ENCODE measurements at regions not wholly inside any gene's neighbourhood (a gene's known extent, or its start where the extent isn't known, plus 50 kb on each side); places are given as distances from the start of the nearest gene placed in this dataset.

DNA sequence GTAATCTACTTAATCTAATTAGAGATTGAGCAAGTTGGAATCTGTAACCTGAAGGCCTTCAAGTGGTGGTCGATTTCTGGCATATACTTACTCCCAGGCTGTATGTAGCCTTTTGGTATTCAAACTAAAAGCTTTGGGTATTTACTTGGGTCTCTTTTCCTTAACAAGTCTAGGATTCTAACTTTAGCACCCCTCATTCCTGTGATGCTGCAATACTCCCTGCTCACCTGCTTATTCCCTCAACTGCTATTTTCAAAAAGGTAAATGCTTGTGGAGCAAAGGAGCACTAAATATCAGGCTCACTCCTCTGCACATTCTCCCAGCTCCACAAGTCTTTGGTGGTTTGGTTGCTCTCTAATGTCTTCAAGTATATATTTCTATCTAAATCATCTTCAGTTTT is 68.0 kb upstream of the CYYR1 start:
- no peak for DNase-seq

DNA sequence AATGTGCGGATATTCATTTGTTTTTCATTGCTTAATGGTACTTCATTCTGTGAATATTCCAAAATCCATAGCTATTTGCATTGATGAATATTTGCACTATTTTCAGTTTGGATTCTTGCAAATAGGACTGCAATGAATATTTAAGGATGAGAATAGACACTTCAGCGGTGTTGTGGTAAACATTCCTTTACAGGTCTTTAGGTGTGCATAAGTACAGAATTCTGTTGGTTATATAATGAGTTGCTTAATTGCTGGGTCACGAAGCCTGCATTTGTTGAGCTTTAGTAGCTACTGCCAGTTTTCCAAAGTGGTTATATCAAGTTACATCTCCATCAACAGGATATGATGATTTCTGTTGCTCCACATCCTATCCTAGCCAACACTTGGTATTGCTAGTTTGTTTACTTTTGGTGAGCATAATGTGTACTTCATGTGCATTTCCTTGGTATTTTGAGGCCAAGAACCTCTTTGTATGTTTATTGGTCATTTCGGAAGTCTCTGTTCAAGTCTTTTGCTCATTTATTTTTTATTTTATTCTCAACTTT is 64.2 kb upstream of the CYYR1 start:
- no peak for DNase-seq

DNA sequence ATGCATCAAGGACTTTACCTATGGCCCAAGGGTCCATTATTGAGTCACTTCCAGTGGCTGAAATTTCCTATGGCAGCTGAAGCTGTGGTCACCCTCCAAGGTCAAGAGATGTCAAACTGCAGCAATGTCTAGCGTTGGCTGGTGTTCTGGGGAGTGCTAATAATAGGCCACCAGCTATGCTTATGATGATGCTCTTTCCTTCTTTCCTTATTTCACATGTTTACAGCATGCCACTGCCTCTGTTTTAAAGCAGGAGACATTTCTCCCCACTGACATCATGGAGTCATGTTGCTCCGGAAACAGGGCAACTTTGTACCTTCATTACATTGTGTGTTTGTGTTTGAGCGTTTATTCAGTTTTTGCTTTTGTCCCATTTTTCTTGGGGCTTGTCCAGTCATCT is 62.6 kb upstream of the CYYR1 start:
- DNase-seq: no peak

DNA sequence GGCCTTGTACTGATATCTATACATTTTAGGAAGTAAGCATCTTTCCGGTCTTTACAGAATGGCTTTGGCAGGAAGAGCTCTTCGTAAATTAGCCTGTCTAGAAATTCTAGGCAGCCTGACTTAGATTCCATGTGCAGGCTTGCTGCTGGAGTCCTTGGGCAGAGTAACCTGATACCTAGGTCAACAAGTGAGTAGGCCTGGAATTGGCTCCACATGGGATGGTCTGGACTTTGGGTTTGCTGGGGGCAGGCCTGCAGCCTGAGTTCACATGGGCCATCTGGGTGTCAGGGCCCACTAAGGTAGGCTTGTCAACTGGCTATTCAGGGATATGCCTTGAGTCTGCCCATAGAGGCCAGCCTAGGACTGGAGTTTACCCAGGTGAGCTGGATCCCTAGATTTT is 59.6 kb upstream of the CYYR1 start:
- DNase-seq: no peak

DNA sequence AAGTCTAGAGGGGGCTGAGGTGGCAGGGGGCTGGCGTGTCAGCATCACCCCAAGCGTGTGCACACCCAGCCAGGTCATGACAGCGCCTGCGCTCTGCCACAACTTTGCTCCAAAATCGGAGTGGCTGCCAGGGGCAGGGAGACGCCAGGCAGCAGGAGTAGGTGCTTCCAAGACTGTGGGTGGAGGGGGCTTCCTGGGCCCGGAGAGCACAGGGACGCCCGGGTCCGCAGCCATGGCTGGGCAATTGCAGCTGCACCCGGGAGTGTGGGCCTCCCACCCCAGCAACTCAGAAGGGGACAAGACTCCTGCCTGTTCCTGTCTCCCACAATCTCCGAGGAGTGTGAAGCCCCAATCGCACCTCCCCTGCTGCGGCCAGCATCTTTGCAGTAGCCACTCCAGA is 53.1 kb upstream of the CYYR1 start:
- no peak for DNase-seq

DNA sequence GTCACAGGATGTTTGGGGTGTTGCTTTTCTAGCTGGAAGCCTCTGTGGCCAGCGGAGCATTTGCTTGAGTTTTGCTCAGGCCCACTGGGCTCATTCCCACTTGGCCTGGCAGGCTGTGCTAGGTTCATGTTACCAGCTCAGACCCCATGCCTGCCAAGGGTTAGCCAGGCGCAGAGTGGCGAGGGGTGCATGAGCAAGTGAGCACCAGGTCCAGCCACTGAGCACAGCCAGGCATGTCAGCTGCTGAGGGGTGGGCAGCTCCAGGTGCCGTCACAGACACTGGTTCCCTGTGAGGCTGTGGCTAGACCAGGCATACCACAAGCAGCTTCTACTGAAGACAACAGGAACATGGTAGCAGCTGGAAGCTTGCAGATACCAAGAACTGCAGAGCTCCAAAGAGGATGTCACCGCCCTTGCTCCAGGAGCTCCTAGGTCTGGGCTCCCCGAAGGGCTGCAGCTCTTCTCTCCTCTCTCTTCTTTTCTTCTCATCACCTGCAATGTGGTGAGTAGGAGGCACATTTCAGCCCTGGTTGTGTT is 52.0 kb upstream of the CYYR1 start:
- DNase-seq: no peak

All from NCI-H2107 (cell line).